ENCODE measurements at regions not wholly inside any gene's neighbourhood (a gene's known extent, or its start where the extent isn't known, plus 50 kb on each side); places are given as distances from the start of the nearest gene placed in this dataset.

GRCh38 chr2:71938108-71938507, 209.6 kb downstream of the CYP26B1 start:
- WGBS (ENCODE audit: low lambda C conversion rate): 0% methylated on average over 1 of the region's 1 CpG
- CTCF ChIA-PET (ENCODE audit: low intra/inter-chr PET ratio, low total read pairs): no interaction called here
- no peak overlapping the region for H2AFZ ChIP-seq (ENCODE audit: low read length)
- BruUV-seq (replicated peaks): no TSS peak
- no peak overlapping the region for H3K27ac ChIP-seq (ENCODE audit: extremely low read length, insufficient read depth, low read length)
- no peak for DNase-seq (ENCODE audit: low spot score)
- H3K4me2 ChIP-seq (ENCODE audit: low read depth, low read length): no peak overlapping the region
- H3K79me2 ChIP-seq (ENCODE audit: insufficient read depth, low read length): no peaks in the 10 kb centered on the region
- in situ Hi-C loops (cut with HindIII; ENCODE audit: extremely low pct_ligation_motif_present, low pct_unique_long_range_greater_than_20kb): no loop called here
- intact Hi-C loops (cut with micrococcal nuclease; ENCODE audit: unreplicated experiment): loop anchor here (5.0 kb wide), 1 partner anchor 804 kb away; no protein-coding TSS in a partner anchor
- H3K4me3 ChIP-seq (replicated peaks in 1 of 3; ENCODE audit: insufficient read depth in 1 of 3, low read depth in 2 of 3, low read length in 3 of 3): no peak overlapping the region
- no peaks in the 10 kb centered on the region for H3K36me3 ChIP-seq (replicated peaks in 1 of 2; ENCODE audit: control insufficient read depth in 1 of 2, insufficient read depth in 2 of 2, low read length in 2 of 2)
- no peak for ATAC-seq
- H3K9me3 ChIP-seq (ENCODE audit: low read length): no peaks in the 10 kb centered on the region
- FAIRE-seq: no peak
- H4K20me1 ChIP-seq (ENCODE audit: insufficient read depth, low read length): no peaks in the 10 kb centered on the region
- H3K9ac ChIP-seq (ENCODE audit: insufficient read depth, low read depth, low read length): no peak overlapping the region
- no peaks in the 10 kb centered on the region for H3K4me1 ChIP-seq (ENCODE audit: insufficient read depth, low read length)
- TF ChIP-seq ZBTB43 (CRISPR knock-in tag; conservative IDR thresholded peaks at IDR 0.05) (no peak), ZNF841 (CRISPR knock-in tag; IDR thresholded peaks at IDR 0.05; ENCODE audit: borderline replicate concordance) (no peak), BCL3 (CRISPR knock-in tag; IDR thresholded peaks at IDR 0.05) (no peak), TP53 (CRISPR knock-in tag; conservative IDR thresholded peaks at IDR 0.05) (no peak)
- POLR2A ChIA-PET: no interaction called here
- H3K27me3 ChIP-seq (ENCODE audit: control insufficient read depth in 1 of 2, insufficient read depth in 2 of 2, low read length in 2 of 2): peaks cover 7 to 70% of the 10 kb centered on the region in 2 experiments; a peak in 3 of 5 replicates

GRCh38 chr2:71937396-71937795, 210.3 kb downstream of the CYP26B1 start:
- H3K9ac ChIP-seq (ENCODE audit: insufficient read depth, low read depth, low read length): no peak overlapping the region
- H3K4me1 ChIP-seq (ENCODE audit: insufficient read depth, low read length): no peaks in the 10 kb centered on the region
- DNase-seq (ENCODE audit: low spot score) (no peak), FAIRE-seq (no peak), ATAC-seq (no peak)
- H4K20me1 ChIP-seq (ENCODE audit: insufficient read depth, low read length): no peaks in the 10 kb centered on the region
- H3K4me2 ChIP-seq (ENCODE audit: low read depth, low read length): no peak overlapping the region
- ChIA-PET CTCF (ENCODE audit: low intra/inter-chr PET ratio, low total read pairs) (no interaction called here), POLR2A (no interaction called here)
- no peaks in the 10 kb centered on the region for H3K79me2 ChIP-seq (ENCODE audit: insufficient read depth, low read length)
- no TSS peak for BruUV-seq (replicated peaks)
- H3K27me3 ChIP-seq (ENCODE audit: control insufficient read depth in 1 of 2, insufficient read depth in 2 of 2, low read length in 2 of 2): peaks cover 7 to 73% of the 10 kb centered on the region in 2 experiments; a peak in 3 of 5 replicates
- no peak overlapping the region for H3K4me3 ChIP-seq (replicated peaks in 1 of 3; ENCODE audit: insufficient read depth in 1 of 3, low read depth in 2 of 3, low read length in 3 of 3)
- TF ChIP-seq PREB (CRISPR knock-in tag; IDR thresholded peaks at IDR 0.05) (no peak), ZSCAN25 (CRISPR knock-in tag; IDR thresholded peaks at IDR 0.05) (no peak), POLR2AphosphoS5 (IDR thresholded peaks at IDR 0.05; ENCODE audit: low read depth, low read length) (no peak), ZNF17 (CRISPR knock-in tag; IDR thresholded peaks at IDR 0.05) (no peak), NFE2L1 (CRISPR knock-in tag; IDR thresholded peaks at IDR 0.05; ENCODE audit: borderline replicate concordance) (no peak), POGZ (CRISPR knock-in tag; IDR thresholded peaks at IDR 0.05) (no peak), ZNF24 (IDR thresholded peaks at IDR 0.05) (no peak), ZNF576 (CRISPR knock-in tag; IDR thresholded peaks at IDR 0.05) (no peak), HES4 (CRISPR knock-in tag; IDR thresholded peaks at IDR 0.05; ENCODE audit: borderline replicate concordance) (no peak), SAFB2 (CRISPR knock-in tag; IDR thresholded peaks at IDR 0.05; ENCODE audit: borderline replicate concordance, low read depth) (no peak), ZMYM2 (CRISPR knock-in tag; IDR thresholded peaks at IDR 0.05) (no peak), GATAD1 (CRISPR knock-in tag; IDR thresholded peaks at IDR 0.05) (no peak)
- intact Hi-C loops (cut with micrococcal nuclease; ENCODE audit: unreplicated experiment): loop anchor here (5.0 kb wide), 1 partner anchor 805 kb away; no protein-coding TSS in a partner anchor
- no peak overlapping the region for H2AFZ ChIP-seq (ENCODE audit: low read length)
- no peaks in the 10 kb centered on the region for H3K9me3 ChIP-seq (ENCODE audit: low read length)
- in situ Hi-C loops (cut with HindIII; ENCODE audit: extremely low pct_ligation_motif_present, low pct_unique_long_range_greater_than_20kb): no loop called here
- no peaks in the 10 kb centered on the region for H3K36me3 ChIP-seq (replicated peaks in 1 of 2; ENCODE audit: control insufficient read depth in 1 of 2, insufficient read depth in 2 of 2, low read length in 2 of 2)
- no peak overlapping the region for H3K27ac ChIP-seq (ENCODE audit: extremely low read length, insufficient read depth, low read length)
- 21% methylated on average over 1 of the region's 1 CpG for WGBS (ENCODE audit: low lambda C conversion rate)

All from HepG2 (cell line).